H7 (cell line): ENCODE measurements at regions not wholly inside any gene's neighbourhood (a gene's known extent, or its start where the extent isn't known, plus 50 kb on each side); places are given as distances from the start of the nearest gene placed in this dataset.
A peak's percentile ranks its signal among the peaks of the same experiment; 100 is the strongest.

Source experiments
- DNase-seq: peaks from one replicate; pipeline ENCODE4 v3.0.0; 2012
- H3K27me3 ChIP-seq: 2 replicates; pipeline ENCODE4 v1.6.0; 2011; ENCODE audit warnings: mild to moderate bottlenecking, low read length; ENCODE audit not compliant: control insufficient read depth, insufficient read depth
- H3K36me3 ChIP-seq: replicated peaks from 2 replicates; pipeline ENCODE4 v1.5.1; 2011; ENCODE audit warnings: low read length; ENCODE audit not compliant: control insufficient read depth, insufficient read depth
- H3K4me3 ChIP-seq: 2 replicates; pipeline ENCODE4 v1.5.1; 2011; ENCODE audit warnings: low read depth, mild to moderate bottlenecking, control low read depth, low read length, moderate library complexity; ENCODE audit not compliant: insufficient read depth

DNA sequence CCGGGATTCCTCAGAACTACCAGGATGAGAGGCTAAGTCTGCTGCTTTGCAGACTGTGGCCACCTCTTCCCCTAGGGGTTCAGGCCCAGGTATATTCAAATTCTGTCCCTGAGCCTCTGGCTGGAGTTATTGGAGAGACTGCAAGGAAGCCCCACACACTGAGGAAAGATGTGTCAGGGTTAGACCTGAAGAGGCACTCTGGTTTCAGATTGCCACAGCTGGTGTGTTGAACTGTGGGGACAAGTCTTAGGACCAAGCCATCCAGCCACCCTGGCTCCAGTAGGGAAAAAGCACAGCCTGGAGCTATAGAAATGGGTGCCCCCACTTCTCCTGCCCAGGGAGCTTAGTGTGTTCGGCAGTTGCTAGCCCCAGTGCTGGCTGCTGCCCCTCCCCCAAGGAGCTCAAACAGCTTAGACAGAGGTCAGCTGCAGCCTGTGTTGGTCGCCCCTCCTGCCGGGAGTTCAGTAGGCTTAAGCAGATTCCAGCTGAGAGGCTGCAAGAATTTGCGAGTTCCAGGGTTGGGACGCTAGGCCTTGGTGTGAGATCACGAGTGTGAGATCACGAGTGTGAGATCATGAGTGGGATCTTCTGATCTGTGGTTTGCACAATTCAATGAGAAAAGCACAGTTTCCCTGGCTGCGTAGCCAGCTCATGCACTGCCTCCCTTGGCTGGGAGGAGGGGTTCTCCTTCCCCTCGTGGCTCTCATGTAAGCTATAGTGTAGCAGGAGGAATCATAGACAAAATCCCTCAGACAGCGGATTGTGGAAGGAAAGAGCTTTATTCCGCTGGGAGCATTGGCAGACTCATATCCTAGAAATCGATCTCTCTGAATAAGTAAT lies 552.1 kb upstream of the CHORDC1 start:
- peak; percentile 1 for DNase-seq
- Histone ChIP-seq H3K27me3 (no peaks in the 10 kb centered on the region), H3K36me3 (no peaks in the 10 kb centered on the region), H3K4me3 (no peak overlapping the region)

DNA sequence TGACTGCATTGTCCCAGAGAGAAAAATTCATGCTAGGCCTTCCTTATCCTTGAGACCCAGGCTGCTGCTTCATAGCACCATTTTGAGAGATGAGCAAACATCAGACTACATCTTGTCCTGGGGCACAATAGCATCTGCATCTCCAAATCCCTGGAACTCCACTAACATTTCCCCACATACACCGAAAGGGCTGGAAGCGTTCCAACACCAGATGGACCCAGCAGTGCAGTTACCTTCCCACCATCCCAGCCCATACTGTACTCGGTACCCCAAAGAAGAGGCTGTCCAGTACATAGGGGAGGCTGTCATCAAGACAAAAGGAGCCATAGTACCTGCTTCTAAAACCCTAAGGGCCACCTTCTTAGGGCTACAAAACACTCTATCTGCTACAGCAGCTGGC lies 547.2 kb upstream of the CHORDC1 start:
- Histone ChIP-seq H3K36me3 (no peaks in the 10 kb centered on the region), H3K27me3 (no peaks in the 10 kb centered on the region), H3K4me3 (no peak overlapping the region)
- no peak for DNase-seq

DNA sequence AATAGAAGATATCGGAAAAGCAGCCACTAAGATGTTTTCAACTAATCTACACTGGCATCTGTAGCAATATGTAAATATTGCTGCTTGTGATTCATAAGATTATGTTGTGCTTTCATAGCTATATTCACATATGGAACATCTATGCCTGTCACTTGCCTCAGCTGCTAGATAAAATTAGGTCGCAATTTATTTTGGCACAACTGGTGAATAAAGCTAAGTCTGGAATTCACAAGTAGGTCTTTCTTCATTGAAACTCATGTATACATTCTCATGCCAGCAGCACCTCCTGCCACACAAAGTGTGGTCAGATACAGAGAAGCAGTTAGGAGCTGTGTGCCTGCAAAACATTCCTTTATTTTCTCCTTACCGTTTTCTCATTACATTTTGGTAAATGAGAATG lies 543.3 kb upstream of the CHORDC1 start:
- H3K27me3 ChIP-seq: no peaks in the 10 kb centered on the region
- H3K4me3 ChIP-seq: no peak overlapping the region
- H3K36me3 ChIP-seq: no peaks in the 10 kb centered on the region
- DNase-seq: no peak

GRCh38 chr11:90764691-90765090 lies 541.8 kb upstream of the CHORDC1 start:
- no peak for DNase-seq
- Histone ChIP-seq H3K27me3 (no peaks in the 10 kb centered on the region), H3K4me3 (no peak overlapping the region), H3K36me3 (no peaks in the 10 kb centered on the region)

DNA sequence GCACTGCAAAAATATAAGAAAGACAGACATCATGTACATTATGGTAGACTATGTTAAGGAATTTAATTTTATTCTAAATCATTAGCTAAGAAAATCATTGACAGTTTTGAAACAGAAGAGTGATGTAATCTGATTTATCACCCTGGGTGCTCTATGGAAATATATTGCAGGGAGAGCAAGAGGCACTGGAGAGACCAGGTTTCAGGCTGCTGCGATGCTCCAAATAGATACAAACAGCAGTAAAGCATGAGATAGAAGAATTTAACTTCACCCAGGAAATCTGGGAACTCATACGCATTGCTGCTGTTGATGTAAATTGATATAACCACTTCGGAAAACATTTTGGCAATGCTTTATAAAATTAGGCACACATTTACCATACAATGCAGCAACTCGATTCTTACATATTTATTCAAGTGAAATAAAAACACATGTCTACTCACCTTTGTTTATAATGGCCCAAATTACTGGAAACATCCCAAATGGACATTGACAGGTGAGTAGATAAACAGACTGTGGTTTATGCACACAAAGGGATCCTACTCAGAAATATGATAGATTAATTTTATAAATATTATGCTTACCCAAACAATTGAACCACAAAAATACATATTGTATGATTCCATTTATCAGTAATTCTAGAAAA lies 535.1 kb upstream of the CHORDC1 start:
- H3K4me3 ChIP-seq: no peak overlapping the region
- no peaks in the 10 kb centered on the region for H3K36me3 ChIP-seq
- no peak for DNase-seq
- no peaks in the 10 kb centered on the region for H3K27me3 ChIP-seq

DNA sequence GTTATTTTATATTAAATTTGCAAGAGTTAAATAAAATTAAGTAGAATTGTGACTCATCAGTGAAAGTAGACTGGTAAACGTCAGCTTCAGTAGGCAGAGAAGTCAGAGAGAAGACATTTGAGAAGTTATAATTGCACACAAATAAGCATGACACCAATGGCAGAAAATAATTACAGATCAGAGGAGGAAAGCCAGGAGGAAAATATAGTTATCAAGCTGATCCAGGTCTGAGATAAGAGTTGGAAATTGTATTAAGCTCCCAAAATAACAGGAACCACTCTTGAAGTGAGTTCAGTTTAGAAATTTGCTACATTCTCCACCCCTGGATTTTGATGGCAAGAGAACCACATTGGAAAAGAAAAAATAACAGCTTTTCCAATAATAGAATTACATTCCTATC lies 533.8 kb upstream of the CHORDC1 start:
- Histone ChIP-seq H3K27me3 (no peaks in the 10 kb centered on the region), H3K4me3 (no peak overlapping the region), H3K36me3 (no peaks in the 10 kb centered on the region)
- DNase-seq: no peak

DNA sequence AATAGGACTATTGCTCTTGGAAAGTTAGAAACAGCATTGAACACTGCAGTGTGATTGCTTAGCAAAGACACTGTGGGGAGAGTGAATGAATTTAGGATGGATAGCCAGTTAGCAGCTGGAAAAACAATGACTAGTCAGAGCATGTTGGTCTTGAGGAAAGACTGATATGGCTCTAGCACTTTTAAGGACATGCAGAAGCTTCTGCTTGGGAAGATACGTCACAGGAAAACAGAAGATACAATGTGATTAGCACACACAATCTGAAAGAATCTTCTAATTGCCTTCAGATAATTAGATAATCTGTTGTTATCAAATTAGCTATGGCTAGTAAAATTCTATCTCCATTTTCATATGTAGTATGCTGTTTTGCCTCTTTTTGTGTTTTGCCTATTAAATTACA lies 530.7 kb upstream of the CHORDC1 start:
- H3K4me3 ChIP-seq: no peak overlapping the region
- H3K36me3 ChIP-seq: no peaks in the 10 kb centered on the region
- no peak for DNase-seq
- H3K27me3 ChIP-seq: no peaks in the 10 kb centered on the region

DNA sequence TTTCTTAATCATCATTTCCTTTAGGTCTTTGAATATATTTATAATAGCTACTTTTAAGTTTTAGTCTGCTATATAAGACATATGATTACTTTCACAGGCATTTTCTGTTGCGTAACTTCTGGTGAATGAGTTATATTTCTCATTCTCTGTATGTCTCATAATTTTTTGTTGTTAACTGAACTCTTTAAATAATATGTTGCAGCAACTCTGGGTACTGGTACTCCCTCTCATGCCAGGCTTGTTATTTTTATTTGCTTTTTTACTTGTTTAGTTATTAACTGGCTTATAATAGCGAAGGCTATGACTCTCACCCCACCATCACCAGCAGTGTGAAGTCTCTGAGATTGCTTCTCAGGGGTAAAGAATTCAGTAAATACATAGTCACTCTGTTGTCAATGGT lies 524.2 kb upstream of the CHORDC1 start:
- Histone ChIP-seq H3K4me3 (no peak overlapping the region), H3K36me3 (no peaks in the 10 kb centered on the region), H3K27me3 (no peaks in the 10 kb centered on the region)
- no peak for DNase-seq

DNA sequence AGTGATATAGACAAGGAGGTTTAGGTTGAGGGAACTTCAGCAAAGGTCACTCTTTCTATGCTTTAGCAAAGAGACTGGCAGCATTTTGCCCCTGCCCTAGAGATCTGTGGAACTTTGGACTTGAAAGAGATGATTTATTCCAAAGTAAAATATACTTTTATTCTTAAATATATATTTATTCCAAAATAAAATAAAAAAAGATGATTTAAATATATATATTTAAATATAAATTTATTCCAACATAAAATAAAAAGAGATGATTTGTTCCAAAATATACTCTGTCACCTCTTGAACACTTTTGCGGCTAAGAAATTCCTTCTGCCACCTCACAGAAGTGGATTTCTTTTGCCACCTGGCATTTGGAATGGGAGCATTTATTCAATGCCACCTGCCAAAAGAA lies 521.3 kb upstream of the CHORDC1 start:
- Histone ChIP-seq H3K4me3 (no peak overlapping the region), H3K27me3 (no peaks in the 10 kb centered on the region), H3K36me3 (no peaks in the 10 kb centered on the region)
- no peak for DNase-seq

GRCh38 chr11:90738799-90739198 lies 516.0 kb upstream of the CHORDC1 start:
- H3K4me3 ChIP-seq: no peak overlapping the region
- no peaks in the 10 kb centered on the region for H3K27me3 ChIP-seq
- no peak for DNase-seq
- H3K36me3 ChIP-seq: no peaks in the 10 kb centered on the region

DNA sequence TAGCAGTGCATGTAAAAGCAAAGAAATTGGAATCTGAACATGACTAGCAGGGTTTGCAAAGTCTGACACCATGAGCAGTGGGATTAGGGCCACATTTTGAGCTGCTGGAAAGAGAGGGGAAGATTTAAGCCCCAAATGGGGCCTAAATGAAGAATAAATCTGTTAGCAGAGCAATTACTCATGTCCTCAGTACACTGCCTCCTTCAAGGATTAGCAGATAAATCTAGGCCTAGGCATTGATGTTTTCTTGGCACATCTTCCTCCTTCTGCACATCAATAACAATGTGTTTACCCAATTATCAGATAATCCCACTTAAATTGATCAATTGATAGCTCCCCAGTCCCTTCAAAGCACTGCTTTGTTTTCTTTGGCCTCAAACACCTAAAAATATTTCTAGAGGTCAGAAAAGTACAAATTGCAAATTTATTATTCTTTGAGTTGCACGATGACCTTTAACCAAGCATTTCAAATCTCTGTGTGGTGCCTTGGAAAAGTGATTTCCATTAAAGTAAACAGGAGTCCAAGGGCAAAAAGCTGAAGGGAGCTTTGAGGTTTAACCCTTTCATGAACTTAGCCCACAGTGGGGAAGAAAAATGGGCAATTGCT lies 514.7 kb upstream of the CHORDC1 start:
- H3K36me3 ChIP-seq: no peaks in the 10 kb centered on the region
- H3K4me3 ChIP-seq: no peak overlapping the region
- DNase-seq: no peak
- no peaks in the 10 kb centered on the region for H3K27me3 ChIP-seq

DNA sequence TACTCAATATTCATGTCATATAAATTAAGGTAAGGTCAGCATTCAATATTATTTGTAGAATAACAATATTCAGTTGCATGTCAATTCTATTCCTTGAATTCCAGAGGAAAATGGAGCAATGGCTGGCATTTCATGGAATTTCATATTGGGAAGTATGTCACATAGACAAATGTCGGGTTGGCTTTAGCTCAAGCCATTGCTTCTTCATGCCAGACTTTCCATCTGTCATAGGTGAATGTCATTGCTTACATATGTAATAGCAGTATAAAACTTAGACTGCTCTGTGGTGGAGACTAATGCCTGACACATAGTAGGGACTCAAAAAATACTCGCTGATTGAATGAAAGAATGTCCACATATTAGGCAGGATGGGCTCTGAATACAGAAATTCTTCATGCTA lies 509.6 kb upstream of the CHORDC1 start:
- Histone ChIP-seq H3K36me3 (no peaks in the 10 kb centered on the region), H3K4me3 (no peak overlapping the region), H3K27me3 (no peaks in the 10 kb centered on the region)
- DNase-seq: no peak

DNA sequence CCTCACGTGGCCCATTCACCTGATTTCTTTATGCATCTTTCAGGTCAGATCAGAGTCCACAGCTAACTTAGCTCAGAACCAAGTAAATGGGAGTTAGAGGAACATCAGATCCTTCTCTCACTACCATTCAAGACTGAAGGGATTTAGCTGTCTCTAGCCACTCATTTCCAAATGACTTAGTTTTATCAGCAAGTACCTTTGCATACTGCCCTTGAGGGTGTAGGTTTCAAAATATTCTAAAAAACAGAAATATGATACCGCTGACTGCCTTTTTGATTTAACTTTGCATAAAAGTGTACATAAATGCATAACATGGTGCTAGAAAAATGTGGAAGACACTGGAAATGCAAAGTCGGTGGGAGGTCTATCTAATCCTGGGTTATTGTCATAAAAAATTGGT lies 500.6 kb upstream of the CHORDC1 start:
- DNase-seq: no peak
- H3K4me3 ChIP-seq: no peak overlapping the region
- H3K27me3 ChIP-seq: no peaks in the 10 kb centered on the region
- no peaks in the 10 kb centered on the region for H3K36me3 ChIP-seq

DNA sequence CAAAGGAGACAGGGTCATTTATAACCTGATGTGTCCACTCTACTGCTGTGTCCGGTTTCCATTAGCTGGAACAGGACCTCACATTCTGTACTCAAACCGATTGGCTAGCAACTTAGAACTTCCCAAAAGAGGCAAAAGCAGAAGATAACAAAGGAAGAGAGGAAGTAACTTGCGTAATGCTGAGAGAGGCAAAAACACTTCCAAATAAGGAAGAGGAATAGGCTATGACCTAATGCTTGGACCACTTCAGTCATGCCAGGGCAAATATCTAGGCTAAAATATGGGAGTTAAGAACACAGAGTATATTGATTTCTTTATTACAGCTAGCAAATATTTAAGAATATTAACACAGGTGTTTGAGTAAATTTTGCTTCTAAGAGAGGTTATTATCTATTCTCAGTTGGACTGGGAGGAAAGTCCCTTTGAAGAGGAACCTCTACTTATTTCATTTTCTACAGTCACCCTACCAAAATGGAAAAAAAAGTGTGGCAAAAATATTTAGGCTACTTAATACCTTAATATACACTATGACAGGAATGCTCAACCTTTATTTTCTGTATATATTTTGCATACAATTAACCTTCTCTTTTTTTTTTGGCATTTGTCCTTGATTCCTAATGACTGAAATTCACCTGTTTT lies 499.8 kb upstream of the CHORDC1 start:
- Histone ChIP-seq H3K4me3 (no peak overlapping the region), H3K36me3 (no peaks in the 10 kb centered on the region), H3K27me3 (no peaks in the 10 kb centered on the region)
- no peak for DNase-seq

GRCh38 chr11:90717522-90717921 lies 494.7 kb upstream of the CHORDC1 start:
- Histone ChIP-seq H3K4me3 (no peak overlapping the region), H3K36me3 (no peaks in the 10 kb centered on the region), H3K27me3 (no peaks in the 10 kb centered on the region)
- no peak for DNase-seq
